Kidney (tissue), 13 donors: ENCODE measurements at regions not wholly inside any gene's neighbourhood (a gene's known extent, or its start where the extent isn't known, plus 50 kb on each side); places are given as distances from the start of the nearest gene placed in this dataset.

Experiments
- DNase-seq, 5 donors: peaks; one replicate each; pipeline ENCODE4 v3.0.0-alpha.2; 2013 to 2020
- FAIRE-seq: peaks from 2 replicates; lab custom pipeline; 2012; peaks lifted over from hg19 to GRCh38; lab: Jason Lieb, UNC
- H3K27ac ChIP-seq, 2 donors: one replicate each; pipeline ENCODE4 v1.7.0; 2013; ENCODE audit warnings: low read depth in 2 of 2, low read length in 2 of 2, inconsistent platforms in 1 of 2
- H3K27me3 ChIP-seq: one replicate; pipeline ENCODE4 v1.7.1; 2013; ENCODE audit warnings: low read length, inconsistent platforms; ENCODE audit not compliant: control insufficient read depth, insufficient read depth
- H3K36me3 ChIP-seq, 3 donors: one replicate each; pipeline versions ENCODE4 v1.7.0 to v1.7.1; 2013; ENCODE audit warnings: low read length in 3 of 3, control low read depth in 1 of 3, inconsistent platforms in 1 of 3; ENCODE audit not compliant: insufficient read depth in 3 of 3, control insufficient read depth in 2 of 3
- H3K4me1 ChIP-seq, 3 donors: one replicate each; pipeline versions ENCODE4 v1.7.0 to v1.7.1; 2013; ENCODE audit warnings: low read length in 3 of 3, inconsistent platforms in 1 of 3, low read depth in 1 of 3; ENCODE audit not compliant: control insufficient read depth in 2 of 3, insufficient read depth in 2 of 3
- H3K4me3 ChIP-seq, 3 donors: one replicate each; pipeline versions ENCODE4 v1.7.0 to v1.8.1; 2013; ENCODE audit warnings: low read length in 3 of 3, control low read depth in 1 of 3, inconsistent platforms in 1 of 3
- H3K9ac ChIP-seq, 3 donors: one replicate each; pipeline versions ENCODE4 v1.7.0 to v1.7.1; 2013; ENCODE audit warnings: low read length in 3 of 3, control low read depth in 1 of 3, inconsistent platforms in 1 of 3
- H3K9me3 ChIP-seq, 3 donors: one replicate each; pipeline versions ENCODE4 v1.7.0 to v1.7.1; 2013; ENCODE audit warnings: low read length in 3 of 3, control low read depth in 1 of 3, inconsistent platforms in 1 of 3; ENCODE audit not compliant: control insufficient read depth in 2 of 3, insufficient read depth in 1 of 3
- intact Hi-C: fragments of 100-400 bp; cut with DNase I; formaldehyde crosslinking; loops from one replicate; pipeline ENCODE4 v1.11.1; 2022
- TF ChIP-seq, protein P1 (sequence below): IDR thresholded peaks from 3 replicates; pipeline ENCODE4 v1.5.1; 2012; ENCODE audit warnings: mild to moderate bottlenecking, moderate library complexity, borderline replicate concordance; ENCODE audit not compliant: insufficient read depth; ENCODE audit errors: extremely low read depth
- donor health status: control.
- donor health status: control.
- donor health status: control.
- donor health status: control.
- donor health status: control.
- donor health status: DM: yes; HTN: yes; CAD: no.
- donor health status: Normal renal cell carcinoma (clear cell type).

DNA sequence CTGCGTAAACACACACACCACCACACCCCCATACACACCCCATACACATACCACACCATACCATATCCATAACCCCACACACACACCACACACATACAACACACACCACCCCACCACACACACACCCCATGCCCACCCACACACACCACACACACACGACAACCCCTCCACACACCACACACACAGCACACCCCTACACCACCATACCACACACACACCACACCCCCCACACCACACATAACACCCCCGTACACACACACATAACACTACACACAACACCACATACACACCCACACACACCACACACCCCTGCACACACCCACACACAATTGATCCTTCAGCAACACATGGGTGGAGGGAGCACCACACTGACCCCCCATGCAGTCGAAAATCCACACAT, 50.3 kb upstream of the BMS1 start:
- Histone ChIP-seq H3K36me3 (no peaks in the 10 kb centered on the region), H3K9me3 (no peaks in the 10 kb centered on the region), H3K4me1 (no peaks in the 10 kb centered on the region), H3K27ac (no peak overlapping the region), H3K27me3 (no peaks in the 10 kb centered on the region), H3K4me3 (no peak overlapping the region), H3K9ac (no peak overlapping the region)
- intact Hi-C loops: no loop called here
- TF ChIP-seq, protein P1, sequence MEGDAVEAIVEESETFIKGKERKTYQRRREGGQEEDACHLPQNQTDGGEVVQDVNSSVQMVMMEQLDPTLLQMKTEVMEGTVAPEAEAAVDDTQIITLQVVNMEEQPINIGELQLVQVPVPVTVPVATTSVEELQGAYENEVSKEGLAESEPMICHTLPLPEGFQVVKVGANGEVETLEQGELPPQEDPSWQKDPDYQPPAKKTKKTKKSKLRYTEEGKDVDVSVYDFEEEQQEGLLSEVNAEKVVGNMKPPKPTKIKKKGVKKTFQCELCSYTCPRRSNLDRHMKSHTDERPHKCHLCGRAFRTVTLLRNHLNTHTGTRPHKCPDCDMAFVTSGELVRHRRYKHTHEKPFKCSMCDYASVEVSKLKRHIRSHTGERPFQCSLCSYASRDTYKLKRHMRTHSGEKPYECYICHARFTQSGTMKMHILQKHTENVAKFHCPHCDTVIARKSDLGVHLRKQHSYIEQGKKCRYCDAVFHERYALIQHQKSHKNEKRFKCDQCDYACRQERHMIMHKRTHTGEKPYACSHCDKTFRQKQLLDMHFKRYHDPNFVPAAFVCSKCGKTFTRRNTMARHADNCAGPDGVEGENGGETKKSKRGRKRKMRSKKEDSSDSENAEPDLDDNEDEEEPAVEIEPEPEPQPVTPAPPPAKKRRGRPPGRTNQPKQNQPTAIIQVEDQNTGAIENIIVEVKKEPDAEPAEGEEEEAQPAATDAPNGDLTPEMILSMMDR: no peak
- FAIRE-seq: no peak
- no peak for DNase-seq
